ENCODE measurements at regions not wholly inside any gene's neighbourhood (a gene's known extent, or its start where the extent isn't known, plus 50 kb on each side); places are given as distances from the start of the nearest gene placed in this dataset.

GRCh38 chr2:16818203-16818556, 152.5 kb upstream of the CYRIA start:
- Histone ChIP-seq H3K27me3 (ENCODE audit: control insufficient read depth, insufficient read depth, low read length) (no peaks in the 10 kb centered on the region), H3K4me1 (ENCODE audit: control insufficient read depth, insufficient read depth, low read length) (peaks cover 4% of the 10 kb centered on the region), H3K4me3 (ENCODE audit: low read length) (no peak overlapping the region), H3K36me3 (ENCODE audit: control insufficient read depth, insufficient read depth, low read length) (no peaks in the 10 kb centered on the region), H3K9me3 (ENCODE audit: control insufficient read depth, low read depth, low read length) (no peaks in the 10 kb centered on the region), H3K27ac (ENCODE audit: low read length) (peak overlapping the region; percentile 46)
- no peak for DNase-seq
- WGBS (ENCODE audit: insufficient coverage, low lambda C conversion rate): no CpG with 5 or more reads among the region's 5 CpGs

- DNase-seq: peak; percentile 32 to 36
Measured at GRCh38 chr2:16817305-16818202, 151.9 kb upstream of the CYRIA start.

DNA sequence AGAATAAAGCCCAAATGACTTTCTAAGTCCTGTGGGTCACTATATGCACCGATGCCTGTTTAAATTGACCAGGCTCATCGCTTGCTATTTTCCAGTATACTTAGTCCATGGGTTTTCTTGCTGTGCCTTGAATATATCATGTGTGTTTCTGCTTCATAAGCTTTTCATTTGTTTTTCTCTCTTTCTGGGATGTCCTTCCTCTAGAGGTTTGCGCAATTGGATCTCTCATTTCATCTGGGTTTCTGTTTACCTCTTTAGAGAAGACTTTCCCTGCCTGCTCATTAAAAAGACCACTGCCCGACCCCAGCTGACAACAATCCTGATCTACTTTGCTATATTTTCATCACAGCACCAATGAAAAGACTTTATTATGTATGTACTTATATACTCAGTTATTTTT, 150.9 kb upstream of the CYRIA start:
- H3K27ac ChIP-seq (ENCODE audit: low read length): no peak overlapping the region
- H3K27me3 ChIP-seq (ENCODE audit: control insufficient read depth, insufficient read depth, low read length): no peaks in the 10 kb centered on the region
- H3K9me3 ChIP-seq (ENCODE audit: control insufficient read depth, low read depth, low read length): no peaks in the 10 kb centered on the region
- no peaks in the 10 kb centered on the region for H3K36me3 ChIP-seq (ENCODE audit: control insufficient read depth, insufficient read depth, low read length)
- H3K4me1 ChIP-seq (ENCODE audit: control insufficient read depth, insufficient read depth, low read length): peaks cover 4% of the 10 kb centered on the region
- DNase-seq: no peak
- no peak overlapping the region for H3K4me3 ChIP-seq (ENCODE audit: low read length)
- WGBS (ENCODE audit: insufficient coverage, low lambda C conversion rate): 83% methylated on average over 2 of the region's 4 CpGs

More at GRCh38 chr2:16817305-16818202, 151.9 kb upstream of the CYRIA start:
- Histone ChIP-seq H3K4me1 (ENCODE audit: control insufficient read depth, insufficient read depth, low read length) (peaks cover 4% of the 10 kb centered on the region), H3K36me3 (ENCODE audit: control insufficient read depth, insufficient read depth, low read length) (no peaks in the 10 kb centered on the region), H3K27ac (ENCODE audit: low read length) (peak overlapping the region; percentile 46), H3K27me3 (ENCODE audit: control insufficient read depth, insufficient read depth, low read length) (no peaks in the 10 kb centered on the region), H3K4me3 (ENCODE audit: low read length) (no peak overlapping the region), H3K9me3 (ENCODE audit: control insufficient read depth, low read depth, low read length) (no peaks in the 10 kb centered on the region)
- 40% methylated on average over 1 of the region's 3 CpGs for WGBS (ENCODE audit: insufficient coverage, low lambda C conversion rate)

GRCh38 chr2:16816016-16816415, 150.4 kb upstream of the CYRIA start:
- H3K36me3 ChIP-seq (ENCODE audit: control insufficient read depth, insufficient read depth, low read length): no peaks in the 10 kb centered on the region
- H3K27me3 ChIP-seq (ENCODE audit: control insufficient read depth, insufficient read depth, low read length): no peaks in the 10 kb centered on the region
- no peaks in the 10 kb centered on the region for H3K9me3 ChIP-seq (ENCODE audit: control insufficient read depth, low read depth, low read length)
- DNase-seq: no peak
- no peak overlapping the region for H3K4me3 ChIP-seq (ENCODE audit: low read length)
- H3K4me1 ChIP-seq (ENCODE audit: control insufficient read depth, insufficient read depth, low read length): peaks cover 4% of the 10 kb centered on the region
- H3K27ac ChIP-seq (ENCODE audit: low read length): no peak overlapping the region
- WGBS (ENCODE audit: insufficient coverage, low lambda C conversion rate): no CpG with 5 or more reads among the region's 1 CpG

DNA sequence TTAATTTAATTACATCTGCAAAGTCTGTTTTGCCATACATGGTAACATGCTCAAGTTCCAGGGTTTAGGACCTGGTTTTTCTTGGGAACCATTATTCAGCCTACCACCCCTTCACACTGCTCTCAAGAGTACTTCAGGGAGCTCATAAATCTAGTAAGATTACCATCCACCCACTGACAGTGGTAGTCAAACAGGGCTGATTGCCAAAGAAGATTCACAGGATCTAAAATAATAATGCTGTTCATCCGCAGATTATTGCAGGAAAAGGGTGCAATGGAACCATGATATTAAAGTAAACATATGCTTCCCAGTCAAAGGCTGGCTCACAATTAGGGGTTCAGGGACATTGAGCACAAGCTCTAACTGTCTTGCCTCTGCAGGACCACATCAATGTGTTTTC, 148.0 kb upstream of the CYRIA start:
- WGBS (ENCODE audit: insufficient coverage, low lambda C conversion rate): no CpG with 5 or more reads among the region's 1 CpG

GRCh38 chr2:16798472-16798871, 132.8 kb upstream of the CYRIA start:
- Histone ChIP-seq H3K27ac (ENCODE audit: low read length) (no peak overlapping the region), H3K4me3 (ENCODE audit: low read length) (no peak overlapping the region), H3K27me3 (ENCODE audit: control insufficient read depth, insufficient read depth, low read length) (no peaks in the 10 kb centered on the region), H3K9me3 (ENCODE audit: control insufficient read depth, low read depth, low read length) (no peaks in the 10 kb centered on the region), H3K4me1 (ENCODE audit: control insufficient read depth, insufficient read depth, low read length) (no peaks in the 10 kb centered on the region), H3K36me3 (ENCODE audit: control insufficient read depth, insufficient read depth, low read length) (no peaks in the 10 kb centered on the region)
- 100% methylated on average over 1 of the region's 2 CpGs for WGBS (ENCODE audit: insufficient coverage, low lambda C conversion rate)
- no peak for DNase-seq

More for the DNA sequence above, 148.0 kb upstream of the CYRIA start:
- H3K4me1 ChIP-seq (ENCODE audit: control insufficient read depth, insufficient read depth, low read length): peaks cover 4% of the 10 kb centered on the region
- no peak for DNase-seq
- no peaks in the 10 kb centered on the region for H3K27me3 ChIP-seq (ENCODE audit: control insufficient read depth, insufficient read depth, low read length)
- no peak overlapping the region for H3K27ac ChIP-seq (ENCODE audit: low read length)
- no peaks in the 10 kb centered on the region for H3K36me3 ChIP-seq (ENCODE audit: control insufficient read depth, insufficient read depth, low read length)
- no peaks in the 10 kb centered on the region for H3K9me3 ChIP-seq (ENCODE audit: control insufficient read depth, low read depth, low read length)
- H3K4me3 ChIP-seq (ENCODE audit: low read length): no peak overlapping the region

DNA sequence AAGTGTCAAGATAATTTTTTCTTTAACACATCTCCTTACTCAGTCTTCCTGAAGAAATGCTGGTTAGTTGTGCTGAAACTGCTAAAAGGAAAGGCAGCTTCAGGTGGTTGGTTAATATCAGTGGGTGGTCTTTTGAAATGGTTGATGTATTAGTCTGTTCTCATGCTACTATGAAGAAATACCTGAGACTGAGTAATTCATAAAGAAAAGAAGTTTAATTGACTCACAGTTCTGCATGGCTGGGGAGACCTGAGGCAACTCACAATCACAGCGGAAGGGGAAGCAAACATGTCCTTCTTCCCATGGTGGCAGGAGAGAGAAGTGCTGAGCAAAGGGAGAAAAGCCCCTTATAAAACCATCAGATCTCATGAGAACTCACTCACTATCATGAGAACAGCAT, 125.9 kb upstream of the CYRIA start:
- no CpG with 5 or more reads among the region's 1 CpG for WGBS (ENCODE audit: insufficient coverage, low lambda C conversion rate)
- Histone ChIP-seq H3K27me3 (ENCODE audit: control insufficient read depth, insufficient read depth, low read length) (no peaks in the 10 kb centered on the region), H3K36me3 (ENCODE audit: control insufficient read depth, insufficient read depth, low read length) (no peaks in the 10 kb centered on the region), H3K4me1 (ENCODE audit: control insufficient read depth, insufficient read depth, low read length) (no peaks in the 10 kb centered on the region), H3K9me3 (ENCODE audit: control insufficient read depth, low read depth, low read length) (no peaks in the 10 kb centered on the region), H3K4me3 (ENCODE audit: low read length) (no peak overlapping the region), H3K27ac (ENCODE audit: low read length) (no peak overlapping the region)
- DNase-seq: no peak

DNA sequence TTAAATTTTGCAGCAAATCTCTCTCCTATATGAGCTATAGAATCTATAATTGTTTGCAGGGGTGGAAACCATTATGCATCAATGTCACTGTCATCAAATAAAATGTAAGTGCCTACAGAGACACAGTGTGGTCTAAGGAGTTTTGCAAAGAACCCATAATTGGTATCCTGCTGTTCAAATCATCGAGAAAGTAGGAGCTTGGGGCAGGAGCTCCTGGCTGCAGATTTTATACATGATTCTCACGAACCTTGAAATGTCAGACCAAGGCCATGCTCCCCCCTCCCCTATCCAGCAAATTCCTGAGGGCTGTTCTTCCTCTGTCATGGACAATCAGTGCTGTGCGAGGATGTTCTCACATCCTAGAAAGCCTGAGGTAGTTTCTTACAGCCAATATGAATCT, 119.5 kb upstream of the CYRIA start:
- Histone ChIP-seq H3K27me3 (ENCODE audit: control insufficient read depth, insufficient read depth, low read length) (no peaks in the 10 kb centered on the region), H3K36me3 (ENCODE audit: control insufficient read depth, insufficient read depth, low read length) (no peaks in the 10 kb centered on the region), H3K27ac (ENCODE audit: low read length) (no peak overlapping the region), H3K4me3 (ENCODE audit: low read length) (no peak overlapping the region), H3K4me1 (ENCODE audit: control insufficient read depth, insufficient read depth, low read length) (no peaks in the 10 kb centered on the region), H3K9me3 (ENCODE audit: control insufficient read depth, low read depth, low read length) (no peaks in the 10 kb centered on the region)
- no CpG with 5 or more reads among the region's 3 CpGs for WGBS (ENCODE audit: insufficient coverage, low lambda C conversion rate)
- DNase-seq: no peak

DNA sequence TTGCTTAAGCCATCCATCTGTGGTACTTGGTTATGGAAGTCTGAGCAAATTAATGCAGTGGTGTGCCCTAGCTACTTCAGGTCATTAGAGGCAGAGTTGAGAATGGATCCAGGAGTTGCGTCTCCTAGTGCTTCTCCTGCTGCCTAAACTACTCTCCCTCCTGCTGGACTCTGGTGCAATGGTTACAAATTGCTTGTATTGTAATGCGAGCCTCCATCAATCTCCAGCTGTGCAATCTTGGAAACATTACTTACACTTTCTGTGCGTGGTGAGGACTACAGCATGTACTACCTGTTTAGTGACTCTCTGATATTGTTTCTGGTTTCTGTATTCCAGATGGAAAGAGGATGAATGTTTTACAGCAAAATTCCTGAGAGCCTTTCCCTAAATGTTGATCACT, 119.0 kb upstream of the CYRIA start:
- H3K4me1 ChIP-seq (ENCODE audit: control insufficient read depth, insufficient read depth, low read length): no peaks in the 10 kb centered on the region
- H3K27ac ChIP-seq (ENCODE audit: low read length): no peak overlapping the region
- WGBS (ENCODE audit: insufficient coverage, low lambda C conversion rate): no CpG with 5 or more reads among the region's 3 CpGs
- no peaks in the 10 kb centered on the region for H3K9me3 ChIP-seq (ENCODE audit: control insufficient read depth, low read depth, low read length)
- no peak overlapping the region for H3K4me3 ChIP-seq (ENCODE audit: low read length)
- no peaks in the 10 kb centered on the region for H3K27me3 ChIP-seq (ENCODE audit: control insufficient read depth, insufficient read depth, low read length)
- H3K36me3 ChIP-seq (ENCODE audit: control insufficient read depth, insufficient read depth, low read length): no peaks in the 10 kb centered on the region
- DNase-seq: no peak

DNA sequence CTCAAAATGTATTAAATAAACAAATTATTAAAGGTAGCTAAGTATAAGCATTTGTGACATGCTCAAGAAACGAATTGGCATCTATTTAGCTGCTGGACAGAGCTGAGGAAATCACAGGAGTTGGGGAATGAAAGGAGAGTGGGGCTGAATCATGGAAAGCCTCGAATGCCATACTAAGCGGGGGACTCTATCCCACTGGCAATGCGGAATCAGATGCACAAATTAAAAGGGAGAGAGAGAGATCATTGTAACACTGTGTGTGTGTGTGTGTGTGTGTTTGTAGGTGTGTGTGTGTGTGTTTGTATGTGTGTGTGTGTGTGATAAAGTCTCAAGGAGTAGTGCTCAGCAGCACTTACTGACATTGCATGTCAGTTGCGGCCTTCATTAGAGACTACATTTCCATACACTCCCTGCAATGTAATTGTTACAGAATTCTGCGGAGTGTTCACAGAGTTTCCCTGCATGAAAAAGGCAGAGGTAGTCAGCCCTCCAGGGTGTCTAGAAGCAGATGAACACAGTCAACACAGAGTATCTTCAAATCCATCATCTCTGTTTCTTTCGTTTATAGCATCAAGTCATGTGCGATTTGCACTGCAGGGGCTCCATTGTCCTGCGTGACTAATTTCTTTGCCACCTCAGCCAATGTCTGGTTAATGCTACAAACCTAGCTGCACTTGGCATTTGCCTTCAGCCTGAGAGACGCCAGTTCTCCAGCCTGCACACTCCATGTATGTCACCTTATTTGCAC, 111.7 kb upstream of the CYRIA start:
- Histone ChIP-seq H3K27me3 (ENCODE audit: control insufficient read depth, insufficient read depth, low read length) (no peaks in the 10 kb centered on the region), H3K27ac (ENCODE audit: low read length) (no peak overlapping the region), H3K4me1 (ENCODE audit: control insufficient read depth, insufficient read depth, low read length) (no peaks in the 10 kb centered on the region), H3K4me3 (ENCODE audit: low read length) (no peak overlapping the region), H3K9me3 (ENCODE audit: control insufficient read depth, low read depth, low read length) (no peaks in the 10 kb centered on the region), H3K36me3 (ENCODE audit: control insufficient read depth, insufficient read depth, low read length) (no peaks in the 10 kb centered on the region)
- DNase-seq: no peak
- WGBS (ENCODE audit: insufficient coverage, low lambda C conversion rate): 70% methylated on average over 2 of the region's 10 CpGs

All from large intestine (tissue), 3 donors.